ENCODE measurements at regions not wholly inside any gene's neighbourhood (a gene's known extent, or its start where the extent isn't known, plus 50 kb on each side); places are given as distances from the start of the nearest gene placed in this dataset.

GRCh38 chr10:113236998-113237397 is 287.0 kb downstream of the TCF7L2 start:
- POLR2A ChIA-PET = no interaction called here
- CTCF ChIA-PET = no interaction called here
- no peak for DNase-seq (ENCODE audit: extremely low spot score)
- TF ChIP-seq, protein P1, sequence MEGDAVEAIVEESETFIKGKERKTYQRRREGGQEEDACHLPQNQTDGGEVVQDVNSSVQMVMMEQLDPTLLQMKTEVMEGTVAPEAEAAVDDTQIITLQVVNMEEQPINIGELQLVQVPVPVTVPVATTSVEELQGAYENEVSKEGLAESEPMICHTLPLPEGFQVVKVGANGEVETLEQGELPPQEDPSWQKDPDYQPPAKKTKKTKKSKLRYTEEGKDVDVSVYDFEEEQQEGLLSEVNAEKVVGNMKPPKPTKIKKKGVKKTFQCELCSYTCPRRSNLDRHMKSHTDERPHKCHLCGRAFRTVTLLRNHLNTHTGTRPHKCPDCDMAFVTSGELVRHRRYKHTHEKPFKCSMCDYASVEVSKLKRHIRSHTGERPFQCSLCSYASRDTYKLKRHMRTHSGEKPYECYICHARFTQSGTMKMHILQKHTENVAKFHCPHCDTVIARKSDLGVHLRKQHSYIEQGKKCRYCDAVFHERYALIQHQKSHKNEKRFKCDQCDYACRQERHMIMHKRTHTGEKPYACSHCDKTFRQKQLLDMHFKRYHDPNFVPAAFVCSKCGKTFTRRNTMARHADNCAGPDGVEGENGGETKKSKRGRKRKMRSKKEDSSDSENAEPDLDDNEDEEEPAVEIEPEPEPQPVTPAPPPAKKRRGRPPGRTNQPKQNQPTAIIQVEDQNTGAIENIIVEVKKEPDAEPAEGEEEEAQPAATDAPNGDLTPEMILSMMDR (IDR thresholded peaks at IDR 0.05; ENCODE audit: control extremely low read depth, extremely low read depth, low read depth, missing control alignments) = no peak

DNA sequence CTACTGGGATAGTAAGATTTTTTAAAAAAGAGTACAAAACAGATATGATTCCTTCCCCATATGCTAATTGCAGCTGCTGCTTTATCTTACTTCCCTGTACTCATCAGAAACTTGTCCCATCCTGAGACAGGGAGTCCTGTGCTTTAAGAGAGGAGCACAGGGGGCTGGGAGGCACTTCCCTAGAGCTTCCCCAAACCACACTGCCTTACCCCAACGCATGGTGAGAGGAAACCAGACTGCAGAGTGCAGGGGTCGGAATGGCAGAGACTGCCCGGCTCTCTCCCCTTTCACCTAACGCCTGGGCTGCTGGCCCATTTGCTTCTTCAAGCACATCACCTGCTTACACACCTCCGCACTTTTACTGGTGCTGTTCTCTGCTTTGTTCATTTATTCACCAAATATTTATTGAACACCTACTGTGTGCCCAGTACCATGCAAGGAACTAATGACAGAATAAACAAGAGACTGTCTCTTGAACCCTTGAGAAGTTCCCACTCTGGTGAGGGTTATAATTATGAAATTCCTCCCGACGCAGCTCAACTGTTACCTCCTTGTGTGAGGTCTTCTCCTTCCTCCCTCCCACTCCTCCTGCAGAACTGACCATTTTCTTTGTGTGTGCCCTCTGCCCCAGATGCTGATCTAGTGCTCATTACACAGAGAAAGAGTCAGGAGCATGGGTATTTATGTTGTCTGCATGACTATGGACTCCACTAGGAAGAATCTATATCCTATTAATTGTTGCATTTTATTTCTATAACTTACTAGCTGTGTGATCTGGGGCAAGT is 289.7 kb downstream of the TCF7L2 start:
- no peak for DNase-seq (ENCODE audit: extremely low spot score)
- TF ChIP-seq, protein P1 (IDR thresholded peaks at IDR 0.05; ENCODE audit: control extremely low read depth, extremely low read depth, low read depth, missing control alignments) = no peak
- ChIA-PET CTCF (interaction anchor here (2.1 kb wide), 1 partner anchor 24 kb away, joined by 4 read pairs; no protein-coding TSS in a partner anchor), POLR2A (no interaction called here)

DNA sequence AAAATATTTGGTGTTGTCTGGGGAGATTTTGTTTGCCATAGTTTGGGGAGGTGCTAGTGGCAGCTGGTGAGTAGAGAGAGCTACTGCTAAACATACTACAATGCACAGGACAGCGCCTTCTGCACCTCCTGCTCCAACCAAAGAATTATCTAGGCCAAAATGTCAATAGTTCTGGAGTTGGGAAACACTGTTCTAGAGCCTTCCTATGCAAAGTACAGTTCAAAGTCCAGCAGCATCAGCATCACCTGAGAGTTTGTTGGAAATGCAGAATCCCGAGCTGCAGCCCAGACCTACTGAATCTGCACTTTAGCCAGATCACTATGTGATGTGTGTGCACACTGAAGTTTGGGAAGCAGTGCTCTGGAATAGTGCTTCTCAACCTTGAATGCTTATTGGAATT is 290.7 kb downstream of the TCF7L2 start:
- ChIA-PET POLR2A (no interaction called here), CTCF (no interaction called here)
- TF ChIP-seq, protein P1 (IDR thresholded peaks at IDR 0.05; ENCODE audit: control extremely low read depth, extremely low read depth, low read depth, missing control alignments) = no peak
- no peak for DNase-seq (ENCODE audit: extremely low spot score)

DNA sequence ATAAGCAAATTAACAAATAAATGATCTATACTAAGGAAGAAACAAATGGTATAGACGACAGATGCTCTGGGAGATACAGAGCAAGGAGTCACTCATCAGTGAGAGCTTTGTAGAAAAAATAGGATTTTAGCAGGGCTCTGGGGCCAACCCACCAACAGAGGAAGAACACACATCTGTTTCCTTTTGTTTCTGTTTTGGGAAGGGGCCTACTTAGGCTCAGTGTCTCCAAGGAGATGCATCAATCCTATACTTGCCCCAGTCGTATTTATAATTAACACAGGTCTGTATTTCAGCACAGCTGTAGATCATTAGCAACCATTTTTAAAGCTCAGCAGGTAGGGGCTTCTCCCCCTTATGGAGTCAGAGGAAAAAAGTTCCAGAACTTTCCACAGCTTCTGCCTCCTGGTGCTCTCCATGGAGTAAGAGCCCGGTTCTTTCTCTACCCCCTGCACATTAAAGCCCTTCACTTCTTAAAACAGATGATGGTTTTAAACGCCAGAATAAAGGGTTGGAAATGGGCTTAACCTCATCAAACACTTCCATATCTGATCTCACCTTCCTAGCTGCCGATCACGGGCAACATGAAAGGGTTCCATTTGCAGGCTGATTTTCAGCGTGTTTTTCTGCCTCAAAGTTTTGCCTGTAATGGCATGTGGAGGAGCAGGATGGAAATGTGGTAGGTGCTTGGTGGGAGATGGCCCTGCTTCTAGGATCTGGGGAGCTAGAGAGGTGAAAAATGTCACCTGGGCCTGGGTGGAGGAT is 291.7 kb downstream of the TCF7L2 start:
- ChIA-PET POLR2A (no interaction called here), CTCF (no interaction called here)
- no peak for DNase-seq (ENCODE audit: extremely low spot score)
- TF ChIP-seq, protein P1 (IDR thresholded peaks at IDR 0.05; ENCODE audit: control extremely low read depth, extremely low read depth, low read depth, missing control alignments) = no peak

DNA sequence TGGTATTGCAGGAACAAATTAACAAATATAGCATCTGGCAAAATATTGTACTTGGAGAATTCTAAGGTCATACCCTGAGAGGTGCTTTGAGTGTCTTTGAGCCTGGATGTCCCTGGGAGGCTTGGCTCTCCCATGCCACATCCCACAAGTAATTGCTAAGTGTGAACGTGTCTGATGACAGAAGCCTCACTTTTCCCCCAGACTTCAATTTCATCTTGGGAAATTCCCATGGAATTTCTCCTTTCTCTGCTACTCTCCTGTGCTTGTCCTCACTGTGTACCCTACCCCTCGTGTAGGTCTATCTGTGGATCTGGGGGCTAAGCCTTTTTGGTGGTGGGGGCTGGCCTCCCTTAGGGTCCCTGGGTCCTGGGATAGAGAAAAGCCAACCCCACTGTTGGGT is 293.3 kb downstream of the TCF7L2 start:
- POLR2A ChIA-PET = no interaction called here
- CTCF ChIA-PET = no interaction called here
- TF ChIP-seq, protein P1 (IDR thresholded peaks at IDR 0.05; ENCODE audit: control extremely low read depth, extremely low read depth, low read depth, missing control alignments) = no peak
- DNase-seq (ENCODE audit: extremely low spot score) = no peak

DNA sequence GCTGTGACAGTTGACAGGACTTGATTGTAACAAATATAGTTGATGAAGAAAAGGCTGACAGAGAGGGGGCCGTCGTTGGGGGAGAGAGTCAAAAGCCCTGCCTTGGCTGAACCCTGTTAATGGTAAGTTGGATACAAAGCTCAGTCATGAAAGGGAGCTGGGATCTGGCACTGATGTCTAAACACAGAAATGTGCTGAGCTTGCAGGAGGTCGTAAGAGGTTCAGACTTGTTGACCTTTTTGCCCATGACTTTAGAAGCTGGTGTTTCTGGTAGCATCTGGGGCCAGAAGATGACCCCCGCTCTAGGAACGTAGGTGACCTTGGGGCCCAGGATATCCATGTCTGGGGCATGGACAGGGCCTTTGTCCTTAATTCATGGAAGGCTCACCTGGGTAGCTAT is 294.7 kb downstream of the TCF7L2 start:
- CTCF ChIA-PET = interaction anchor here (1.3 kb wide), 1 partner anchor 9 kb away, joined by 3 read pairs; no protein-coding TSS in a partner anchor
- POLR2A ChIA-PET = no interaction called here
- TF ChIP-seq, protein P1 (IDR thresholded peaks at IDR 0.05; ENCODE audit: control extremely low read depth, extremely low read depth, low read depth, missing control alignments) = no peak
- DNase-seq (ENCODE audit: extremely low spot score) = no peak
